Endothelial cell (in vitro differentiated cells): ENCODE measurements at regions not wholly inside any gene's neighbourhood (a gene's known extent, or its start where the extent isn't known, plus 50 kb on each side); places are given as distances from the start of the nearest gene placed in this dataset.

Experiments used
- DNase-seq: peaks from one replicate; pipeline ENCODE4 v3.0.0; 2021; ENCODE audit warnings: low spot score
- H3K27ac Mint-ChIP-seq: one replicate; pipeline ENCODE4 v1.8.0; 2021; ENCODE audit warnings: mixed read lengths, inconsistent platforms; ENCODE audit not compliant: unreplicated experiment
- H3K27me3 Mint-ChIP-seq: one replicate; pipeline ENCODE4 v1.8.0; 2021; ENCODE audit warnings: mild to moderate bottlenecking, moderate library complexity, mixed read lengths, inconsistent platforms; ENCODE audit not compliant: unreplicated experiment
- H3K36me3 Mint-ChIP-seq: one replicate; pipeline ENCODE4 v1.8.0; 2021; ENCODE audit warnings: mild to moderate bottlenecking, low read depth, mixed read lengths, inconsistent platforms; ENCODE audit not compliant: unreplicated experiment
- H3K4me1 Mint-ChIP-seq: one replicate; pipeline ENCODE4 v1.8.0; 2021; ENCODE audit warnings: mild to moderate bottlenecking, mixed read lengths, inconsistent platforms; ENCODE audit not compliant: unreplicated experiment
- H3K4me3 Mint-ChIP-seq: one replicate; pipeline ENCODE4 v1.8.0; 2021; ENCODE audit warnings: mild to moderate bottlenecking, mixed read lengths, inconsistent platforms; ENCODE audit not compliant: unreplicated experiment
- H3K9me3 Mint-ChIP-seq: one replicate; pipeline ENCODE4 v1.8.0; 2021; ENCODE audit warnings: mixed read lengths, inconsistent platforms; ENCODE audit not compliant: unreplicated experiment
- CTCF ChIP-seq: fragments of 200-600 bp; sonication (generic); IDR thresholded peaks from one replicate; pipeline ENCODE4 v1.5.0; 2021; ENCODE audit warnings: antibody characterized with exemption; ENCODE audit not compliant: unreplicated experiment

GRCh38 chr12:126185025-126185424, 1119.8 kb downstream of the AACS start:
- peaks cover 6% of the 10 kb centered on the region for H3K36me3 Mint-ChIP-seq
- H3K4me1 Mint-ChIP-seq: no peaks in the 10 kb centered on the region
- DNase-seq: no peak
- peaks cover 15% of the 10 kb centered on the region for H3K27me3 Mint-ChIP-seq
- H3K9me3 Mint-ChIP-seq: peaks cover 50% of the 10 kb centered on the region
- no peak overlapping the region for H3K27ac Mint-ChIP-seq
- no peak overlapping the region for H3K4me3 Mint-ChIP-seq
- no peak for TF ChIP-seq CTCF

- no peak overlapping the region for H3K27ac Mint-ChIP-seq
- peaks cover 6% of the 10 kb centered on the region for H3K27me3 Mint-ChIP-seq
- DNase-seq: no peak
- H3K9me3 Mint-ChIP-seq: peaks cover 45% of the 10 kb centered on the region
- TF ChIP-seq CTCF: no peak
- H3K4me1 Mint-ChIP-seq: no peaks in the 10 kb centered on the region
- no peak overlapping the region for H3K4me3 Mint-ChIP-seq
- H3K36me3 Mint-ChIP-seq: no peaks in the 10 kb centered on the region
These were observed 1124.6 kb downstream of the AACS start for GRCh38 chr12:126189856-126190255.

GRCh38 chr12:126191031-126191891, 1126.0 kb downstream of the AACS start:
- no peak for TF ChIP-seq CTCF
- Mint-ChIP-seq H3K27me3 (peaks cover 2% of the 10 kb centered on the region), H3K36me3 (no peaks in the 10 kb centered on the region), H3K9me3 (peaks cover 42% of the 10 kb centered on the region), H3K4me1 (no peaks in the 10 kb centered on the region), H3K27ac (no peak overlapping the region), H3K4me3 (no peak overlapping the region)
- no peak for DNase-seq

- H3K36me3 Mint-ChIP-seq: no peaks in the 10 kb centered on the region
- no peak overlapping the region for H3K4me3 Mint-ChIP-seq
- TF ChIP-seq CTCF: no peak
- peaks cover 42% of the 10 kb centered on the region for H3K9me3 Mint-ChIP-seq
- no peaks in the 10 kb centered on the region for H3K4me1 Mint-ChIP-seq
- peaks cover 2% of the 10 kb centered on the region for H3K27me3 Mint-ChIP-seq
- DNase-seq: no peak
- H3K27ac Mint-ChIP-seq: no peak overlapping the region
These were observed 1126.7 kb downstream of the AACS start for GRCh38 chr12:126191949-126192348.

GRCh38 chr12:126193190-126193589, 1128.0 kb downstream of the AACS start:
- no peak for DNase-seq
- Mint-ChIP-seq H3K36me3 (no peaks in the 10 kb centered on the region), H3K4me3 (no peak overlapping the region), H3K27ac (no peak overlapping the region), H3K9me3 (peaks cover 42% of the 10 kb centered on the region), H3K4me1 (no peaks in the 10 kb centered on the region), H3K27me3 (no peaks in the 10 kb centered on the region)
- TF ChIP-seq CTCF: no peak
